ENCODE measurements at regions not wholly inside any gene's neighbourhood (a gene's known extent, or its start where the extent isn't known, plus 50 kb on each side); places are given as distances from the start of the nearest gene placed in this dataset.

DNA sequence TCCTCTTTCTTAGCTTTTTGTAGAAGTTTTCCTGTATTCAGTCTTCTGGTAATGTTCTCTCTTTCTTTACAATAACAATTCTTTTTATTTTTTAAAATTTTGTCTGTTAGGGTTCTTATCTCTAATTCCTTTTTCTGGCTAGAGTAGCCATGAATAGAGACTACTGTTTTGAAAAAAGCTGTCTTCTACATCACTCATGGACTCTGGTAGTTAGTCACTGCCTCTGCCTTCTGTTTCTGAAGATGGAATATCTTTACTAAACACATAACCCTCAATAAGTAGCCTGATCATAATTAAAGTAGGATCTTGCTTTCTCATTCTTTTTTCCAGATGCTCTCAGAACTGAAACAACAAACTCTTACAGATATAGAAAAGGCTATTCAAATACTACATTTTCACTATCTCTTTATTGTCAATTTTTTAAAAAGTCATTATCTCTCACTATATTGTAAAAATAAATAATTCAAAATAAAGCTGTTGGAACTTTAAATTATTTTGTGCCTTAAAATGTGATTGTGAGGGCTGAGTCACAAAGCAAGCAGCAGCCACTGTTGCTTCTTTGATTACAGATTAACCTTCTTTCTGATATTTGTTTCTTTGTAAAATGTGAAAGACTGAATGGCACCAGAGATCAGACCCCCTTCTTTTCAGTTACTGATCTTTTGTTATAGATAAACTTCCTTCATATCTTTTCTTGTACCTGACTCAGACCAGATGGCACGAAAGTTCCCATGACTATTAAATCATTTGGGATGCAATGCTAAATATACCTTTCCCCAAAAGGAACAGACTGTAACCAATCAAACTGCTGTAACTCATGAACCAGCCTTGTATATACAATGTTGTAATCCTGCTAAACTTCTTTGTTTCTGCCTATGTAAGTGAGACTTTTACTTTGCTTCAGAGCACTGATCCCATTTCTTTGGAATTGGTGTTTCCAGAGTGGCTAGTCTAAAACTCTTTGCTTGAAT is 1159.5 kb downstream of the IGSF11 start:
- no peaks in the 10 kb centered on the region for H3K27me3 ChIP-seq (ENCODE audit: insufficient read depth, low read length)

GRCh38 chr3:117875887-117876286 is 1158.8 kb downstream of the IGSF11 start:
- Histone ChIP-seq H3K27ac (ENCODE audit: low read length) (no peak overlapping the region), H3K9me3 (ENCODE audit: insufficient read depth, low read depth, low read length) (no peaks in the 10 kb centered on the region), H3K27me3 (ENCODE audit: insufficient read depth, low read length) (no peaks in the 10 kb centered on the region), H3K4me1 (ENCODE audit: insufficient read depth, low read length) (no peaks in the 10 kb centered on the region), H3K9ac (ENCODE audit: low read depth, low read length) (no peak overlapping the region), H3K36me3 (ENCODE audit: insufficient read depth, low read depth, low read length) (no peaks in the 10 kb centered on the region), H3K4me3 (ENCODE audit: low read length) (no peak overlapping the region)

More for the DNA sequence above, 1159.5 kb downstream of the IGSF11 start:
- Histone ChIP-seq H3K9ac (ENCODE audit: low read depth, low read length) (no peak overlapping the region), H3K36me3 (ENCODE audit: insufficient read depth, low read depth, low read length) (no peaks in the 10 kb centered on the region), H3K4me3 (ENCODE audit: low read length) (no peak overlapping the region), H3K9me3 (ENCODE audit: insufficient read depth, low read depth, low read length) (no peaks in the 10 kb centered on the region), H3K4me1 (ENCODE audit: insufficient read depth, low read length) (no peaks in the 10 kb centered on the region), H3K27ac (ENCODE audit: low read length) (no peak overlapping the region)

DNA sequence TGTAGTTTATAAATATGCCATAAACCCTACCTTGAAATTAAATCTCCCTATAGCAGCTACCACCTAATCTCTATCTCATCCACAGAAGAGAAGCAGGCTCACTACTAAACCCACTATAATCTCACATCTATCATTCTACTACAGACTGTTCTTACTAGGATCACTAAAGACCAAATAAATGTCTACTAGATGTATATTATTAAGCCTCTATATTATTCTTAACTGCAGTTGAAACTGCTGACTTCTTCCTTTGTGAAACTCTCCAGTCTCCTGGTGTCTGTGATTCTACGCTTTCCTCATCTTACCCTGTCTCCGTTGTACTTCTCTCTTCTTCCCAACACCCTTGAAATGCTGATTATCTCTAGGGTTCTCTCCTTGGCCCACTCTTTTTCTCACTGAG is 1154.0 kb downstream of the IGSF11 start:
- no peak overlapping the region for H3K9ac ChIP-seq (ENCODE audit: low read depth, low read length)
- H3K27me3 ChIP-seq (ENCODE audit: insufficient read depth, low read length) = no peaks in the 10 kb centered on the region
- H3K4me3 ChIP-seq (ENCODE audit: low read length) = no peak overlapping the region
- no peak overlapping the region for H3K27ac ChIP-seq (ENCODE audit: low read length)
- no peaks in the 10 kb centered on the region for H3K36me3 ChIP-seq (ENCODE audit: insufficient read depth, low read depth, low read length)
- no peaks in the 10 kb centered on the region for H3K9me3 ChIP-seq (ENCODE audit: insufficient read depth, low read depth, low read length)
- H3K4me1 ChIP-seq (ENCODE audit: insufficient read depth, low read length) = no peaks in the 10 kb centered on the region; the same call in 1 of the 2 replicates

DNA sequence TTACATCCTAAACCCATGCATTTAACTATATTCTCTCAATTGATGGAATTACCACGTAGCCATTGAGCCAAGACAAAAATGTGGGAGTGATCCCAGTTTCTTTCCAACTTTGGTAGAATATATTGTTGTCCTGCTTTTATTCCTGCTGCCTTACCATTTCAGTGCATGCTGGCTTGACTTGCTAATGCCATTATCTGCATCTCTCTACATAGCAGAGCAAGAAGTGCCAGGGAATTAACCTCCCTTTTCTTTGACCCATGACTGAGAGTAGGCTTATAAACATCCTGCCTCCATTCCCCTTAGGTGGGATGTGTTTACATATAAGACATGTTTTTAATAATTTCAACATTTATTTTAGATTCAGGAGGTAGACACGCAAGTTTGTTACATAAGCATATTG is 1153.4 kb downstream of the IGSF11 start:
- no peaks in the 10 kb centered on the region for H3K9me3 ChIP-seq (ENCODE audit: insufficient read depth, low read depth, low read length)
- H3K36me3 ChIP-seq (ENCODE audit: insufficient read depth, low read depth, low read length) = no peaks in the 10 kb centered on the region
- no peak overlapping the region for H3K9ac ChIP-seq (ENCODE audit: low read depth, low read length)
- no peaks in the 10 kb centered on the region; the same call in 1 of the 2 replicates for H3K4me1 ChIP-seq (ENCODE audit: insufficient read depth, low read length)
- no peaks in the 10 kb centered on the region for H3K27me3 ChIP-seq (ENCODE audit: insufficient read depth, low read length)
- H3K27ac ChIP-seq (ENCODE audit: low read length) = no peak overlapping the region
- H3K4me3 ChIP-seq (ENCODE audit: low read length) = no peak overlapping the region

GRCh38 chr3:117885011-117885441 is 1149.6 kb downstream of the IGSF11 start:
- Histone ChIP-seq H3K27ac (ENCODE audit: low read length) (no peak overlapping the region), H3K27me3 (ENCODE audit: insufficient read depth, low read length) (no peaks in the 10 kb centered on the region), H3K36me3 (ENCODE audit: insufficient read depth, low read depth, low read length) (no peaks in the 10 kb centered on the region), H3K4me1 (ENCODE audit: insufficient read depth, low read length) (peaks cover 3% of the 10 kb centered on the region; the same call in 1 of the 2 replicates), H3K9me3 (ENCODE audit: insufficient read depth, low read depth, low read length) (no peaks in the 10 kb centered on the region), H3K9ac (ENCODE audit: low read depth, low read length) (no peak overlapping the region), H3K4me3 (ENCODE audit: low read length) (no peak overlapping the region)

DNA sequence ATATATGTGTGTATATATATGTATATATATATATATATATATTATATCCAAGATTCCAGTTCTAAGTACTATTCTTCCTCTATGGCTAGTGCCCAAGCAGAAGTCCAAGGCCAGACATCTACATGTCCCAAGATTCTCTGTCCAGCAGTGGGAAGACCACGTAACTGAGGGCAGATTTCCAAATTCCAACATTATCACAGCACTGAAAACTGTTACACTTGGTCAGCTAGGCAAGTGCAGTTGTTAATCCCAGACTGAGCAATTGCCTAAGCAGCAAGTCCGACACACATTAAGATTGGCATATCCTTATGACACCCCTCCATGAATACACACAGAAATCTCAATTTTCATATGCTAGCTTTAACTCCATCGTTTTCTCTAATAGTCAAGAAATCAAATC is 1148.5 kb downstream of the IGSF11 start:
- no peaks in the 10 kb centered on the region for H3K36me3 ChIP-seq (ENCODE audit: insufficient read depth, low read depth, low read length)
- no peaks in the 10 kb centered on the region for H3K27me3 ChIP-seq (ENCODE audit: insufficient read depth, low read length)
- H3K9me3 ChIP-seq (ENCODE audit: insufficient read depth, low read depth, low read length) = no peaks in the 10 kb centered on the region
- peaks cover 3% of the 10 kb centered on the region; the same call in 1 of the 2 replicates for H3K4me1 ChIP-seq (ENCODE audit: insufficient read depth, low read length)
- no peak overlapping the region for H3K27ac ChIP-seq (ENCODE audit: low read length)
- no peak overlapping the region for H3K9ac ChIP-seq (ENCODE audit: low read depth, low read length)
- H3K4me3 ChIP-seq (ENCODE audit: low read length) = no peak overlapping the region

DNA sequence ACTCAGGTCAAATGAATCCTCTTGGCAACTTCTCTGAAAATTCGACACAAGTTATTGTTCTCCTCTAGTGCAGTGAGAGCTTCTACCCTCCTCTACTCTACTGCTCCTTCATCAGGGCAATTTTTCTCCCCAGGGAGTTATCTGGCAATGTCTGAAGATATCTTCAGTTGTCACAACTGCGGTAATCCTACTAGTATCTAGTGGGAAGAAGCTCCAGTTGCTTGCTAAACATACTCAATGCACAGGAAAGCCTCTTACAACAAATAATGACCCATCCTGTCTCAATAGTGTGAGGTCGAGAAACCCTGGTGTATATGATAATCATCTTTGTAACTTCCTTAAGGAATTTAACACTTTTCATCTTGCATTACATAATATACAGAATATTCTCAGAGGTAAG is 1147.6 kb downstream of the IGSF11 start:
- no peaks in the 10 kb centered on the region for H3K36me3 ChIP-seq (ENCODE audit: insufficient read depth, low read depth, low read length)
- H3K9me3 ChIP-seq (ENCODE audit: insufficient read depth, low read depth, low read length) = no peaks in the 10 kb centered on the region
- H3K4me1 ChIP-seq (ENCODE audit: insufficient read depth, low read length) = 0 out of 2 replicates have a peak, but pooled peaks cover 3% of the 10 kb centered on the region
- H3K27ac ChIP-seq (ENCODE audit: low read length) = no peak overlapping the region
- no peak overlapping the region for H3K4me3 ChIP-seq (ENCODE audit: low read length)
- no peaks in the 10 kb centered on the region for H3K27me3 ChIP-seq (ENCODE audit: insufficient read depth, low read length)
- H3K9ac ChIP-seq (ENCODE audit: low read depth, low read length) = no peak overlapping the region

DNA sequence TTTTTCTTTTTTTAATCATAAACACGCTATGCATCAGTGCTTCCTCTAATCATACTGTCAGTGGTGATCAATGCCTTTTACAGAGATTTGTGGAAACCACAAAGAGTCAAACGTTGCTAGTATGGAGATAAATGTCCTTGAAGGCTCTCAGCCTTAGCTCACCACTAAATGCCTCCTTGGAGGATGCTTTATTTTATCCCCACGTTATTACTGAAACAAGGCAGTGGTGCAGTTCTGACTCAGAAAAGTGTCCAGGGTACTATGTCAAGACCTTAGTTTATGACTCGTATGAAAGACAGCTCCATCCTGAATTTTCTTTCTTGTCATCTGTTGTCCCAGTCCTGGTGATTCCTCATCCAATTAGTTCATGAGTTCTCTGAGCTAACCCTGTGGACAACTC is 1146.7 kb downstream of the IGSF11 start:
- Histone ChIP-seq H3K9ac (ENCODE audit: low read depth, low read length) (no peak overlapping the region), H3K9me3 (ENCODE audit: insufficient read depth, low read depth, low read length) (no peaks in the 10 kb centered on the region), H3K4me1 (ENCODE audit: insufficient read depth, low read length) (0 out of 2 replicates have a peak, but pooled peaks cover 3% of the 10 kb centered on the region), H3K27ac (ENCODE audit: low read length) (no peak overlapping the region), H3K4me3 (ENCODE audit: low read length) (no peak overlapping the region), H3K36me3 (ENCODE audit: insufficient read depth, low read depth, low read length) (no peaks in the 10 kb centered on the region), H3K27me3 (ENCODE audit: insufficient read depth, low read length) (no peaks in the 10 kb centered on the region)

DNA sequence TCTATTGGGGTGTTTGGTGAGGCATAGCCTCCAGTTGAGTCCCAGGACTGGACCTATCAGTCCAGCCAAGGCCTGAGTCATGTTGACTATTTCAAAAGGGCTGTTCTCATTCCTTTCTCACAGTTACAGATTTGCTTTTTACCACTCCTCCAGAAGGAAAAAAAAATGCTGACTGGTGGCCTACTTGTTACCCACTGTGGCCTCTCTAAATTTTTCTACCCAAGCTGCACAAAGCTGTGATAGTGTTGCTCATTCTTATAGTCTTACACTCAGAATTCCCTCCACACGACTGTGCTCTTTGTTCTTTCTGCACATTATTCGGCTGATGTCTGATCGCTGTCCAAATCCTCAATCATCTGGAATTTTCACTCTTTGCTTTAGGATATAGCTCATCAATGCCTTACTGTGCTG is 1142.2 kb downstream of the IGSF11 start:
- Histone ChIP-seq H3K4me1 (ENCODE audit: insufficient read depth, low read length) (0 out of 2 replicates have a peak, but pooled peaks cover 3% of the 10 kb centered on the region), H3K27me3 (ENCODE audit: insufficient read depth, low read length) (no peaks in the 10 kb centered on the region), H3K36me3 (ENCODE audit: insufficient read depth, low read depth, low read length) (no peaks in the 10 kb centered on the region), H3K27ac (ENCODE audit: low read length) (no peak overlapping the region), H3K9ac (ENCODE audit: low read depth, low read length) (no peak overlapping the region), H3K4me3 (ENCODE audit: low read length) (no peak overlapping the region), H3K9me3 (ENCODE audit: insufficient read depth, low read depth, low read length) (0 out of 2 replicates have a peak, but pooled peaks cover 3% of the 10 kb centered on the region)

DNA sequence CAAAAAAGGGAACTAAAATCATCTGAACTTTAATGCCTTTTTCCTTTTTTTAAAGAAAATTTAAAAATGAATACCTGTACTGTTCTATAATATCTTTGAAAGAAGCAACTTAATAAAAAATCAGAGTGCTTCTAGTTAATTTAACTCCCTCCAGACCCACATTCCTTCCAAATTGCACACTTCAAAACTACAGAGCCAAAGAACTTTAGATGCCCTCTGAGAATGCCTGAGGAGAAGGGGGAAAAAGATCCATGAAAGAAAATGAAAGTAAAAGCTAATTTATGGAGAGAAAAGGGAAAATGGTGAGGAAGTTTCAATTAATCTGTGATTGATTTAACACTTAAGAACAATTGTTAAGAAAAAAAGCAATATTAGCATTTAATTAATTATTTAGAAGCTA is 1141.6 kb downstream of the IGSF11 start:
- Histone ChIP-seq H3K27me3 (ENCODE audit: insufficient read depth, low read length) (no peaks in the 10 kb centered on the region), H3K27ac (ENCODE audit: low read length) (no peak overlapping the region), H3K9ac (ENCODE audit: low read depth, low read length) (no peak overlapping the region)

GRCh38 chr3:117893638-117894037 is 1141.0 kb downstream of the IGSF11 start:
- no peaks in the 10 kb centered on the region for H3K36me3 ChIP-seq (ENCODE audit: insufficient read depth, low read depth, low read length)
- H3K27me3 ChIP-seq (ENCODE audit: insufficient read depth, low read length) = no peaks in the 10 kb centered on the region
- H3K27ac ChIP-seq (ENCODE audit: low read length) = no peak overlapping the region
- no peaks in the 10 kb centered on the region for H3K4me1 ChIP-seq (ENCODE audit: insufficient read depth, low read length)
- 0 out of 2 replicates have a peak, but pooled peaks cover 8% of the 10 kb centered on the region for H3K9me3 ChIP-seq (ENCODE audit: insufficient read depth, low read depth, low read length)
- no peak overlapping the region for H3K4me3 ChIP-seq (ENCODE audit: low read length)
- no peak overlapping the region for H3K9ac ChIP-seq (ENCODE audit: low read depth, low read length)

More for the DNA sequence above, 1141.6 kb downstream of the IGSF11 start:
- Histone ChIP-seq H3K36me3 (ENCODE audit: insufficient read depth, low read depth, low read length) (no peaks in the 10 kb centered on the region), H3K4me3 (ENCODE audit: low read length) (no peak overlapping the region), H3K9me3 (ENCODE audit: insufficient read depth, low read depth, low read length) (0 out of 2 replicates have a peak, but pooled peaks cover 8% of the 10 kb centered on the region), H3K4me1 (ENCODE audit: insufficient read depth, low read length) (0 out of 2 replicates have a peak, but pooled peaks cover 3% of the 10 kb centered on the region)

All from iPS-20b (cell line).